Endothelial cell (in vitro differentiated cells): ENCODE measurements at regions not wholly inside any gene's neighbourhood (a gene's known extent, or its start where the extent isn't known, plus 50 kb on each side); places are given as distances from the start of the nearest gene placed in this dataset.

Experiments
- DNase-seq: peaks from one replicate; pipeline ENCODE4 v3.0.0; 2021; ENCODE audit warnings: low spot score
- H3K27ac Mint-ChIP-seq: one replicate; pipeline ENCODE4 v1.8.0; 2021; ENCODE audit warnings: mixed read lengths, inconsistent platforms; ENCODE audit not compliant: unreplicated experiment
- H3K27me3 Mint-ChIP-seq: one replicate; pipeline ENCODE4 v1.8.0; 2021; ENCODE audit warnings: mild to moderate bottlenecking, moderate library complexity, mixed read lengths, inconsistent platforms; ENCODE audit not compliant: unreplicated experiment
- H3K36me3 Mint-ChIP-seq: one replicate; pipeline ENCODE4 v1.8.0; 2021; ENCODE audit warnings: mild to moderate bottlenecking, low read depth, mixed read lengths, inconsistent platforms; ENCODE audit not compliant: unreplicated experiment
- H3K4me1 Mint-ChIP-seq: one replicate; pipeline ENCODE4 v1.8.0; 2021; ENCODE audit warnings: mild to moderate bottlenecking, mixed read lengths, inconsistent platforms; ENCODE audit not compliant: unreplicated experiment
- H3K4me3 Mint-ChIP-seq: one replicate; pipeline ENCODE4 v1.8.0; 2021; ENCODE audit warnings: mild to moderate bottlenecking, mixed read lengths, inconsistent platforms; ENCODE audit not compliant: unreplicated experiment
- H3K9me3 Mint-ChIP-seq: one replicate; pipeline ENCODE4 v1.8.0; 2021; ENCODE audit warnings: mixed read lengths, inconsistent platforms; ENCODE audit not compliant: unreplicated experiment
- TF ChIP-seq, protein P1 (sequence below): fragments of 200-600 bp; sonication (generic); IDR thresholded peaks from one replicate; pipeline ENCODE4 v1.5.0; 2021; ENCODE audit warnings: antibody characterized with exemption; ENCODE audit not compliant: unreplicated experiment

DNA sequence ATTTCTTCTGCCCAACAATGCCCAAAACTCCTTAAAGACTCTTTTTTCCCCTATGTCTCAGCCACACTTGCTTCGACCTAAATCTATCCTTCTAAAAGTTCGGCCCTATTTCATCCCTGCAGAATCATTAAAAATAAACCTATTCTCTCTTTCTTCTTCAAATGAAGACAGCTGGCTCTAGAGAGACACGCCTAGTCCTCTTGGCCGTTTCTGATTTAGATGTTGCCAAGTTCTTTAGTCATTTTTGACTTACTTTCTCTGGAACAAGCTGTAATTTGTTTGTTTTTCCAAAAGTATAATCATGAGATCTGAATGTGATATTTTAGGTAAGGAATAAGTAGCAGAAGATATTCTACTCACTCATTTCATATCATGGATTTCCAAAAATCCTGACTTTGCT is 211.6 kb downstream of the CENPC start:
- no peaks in the 10 kb centered on the region for H3K36me3 Mint-ChIP-seq
- no peak overlapping the region for H3K4me3 Mint-ChIP-seq
- H3K27me3 Mint-ChIP-seq, result no peaks in the 10 kb centered on the region
- TF ChIP-seq, protein P1, sequence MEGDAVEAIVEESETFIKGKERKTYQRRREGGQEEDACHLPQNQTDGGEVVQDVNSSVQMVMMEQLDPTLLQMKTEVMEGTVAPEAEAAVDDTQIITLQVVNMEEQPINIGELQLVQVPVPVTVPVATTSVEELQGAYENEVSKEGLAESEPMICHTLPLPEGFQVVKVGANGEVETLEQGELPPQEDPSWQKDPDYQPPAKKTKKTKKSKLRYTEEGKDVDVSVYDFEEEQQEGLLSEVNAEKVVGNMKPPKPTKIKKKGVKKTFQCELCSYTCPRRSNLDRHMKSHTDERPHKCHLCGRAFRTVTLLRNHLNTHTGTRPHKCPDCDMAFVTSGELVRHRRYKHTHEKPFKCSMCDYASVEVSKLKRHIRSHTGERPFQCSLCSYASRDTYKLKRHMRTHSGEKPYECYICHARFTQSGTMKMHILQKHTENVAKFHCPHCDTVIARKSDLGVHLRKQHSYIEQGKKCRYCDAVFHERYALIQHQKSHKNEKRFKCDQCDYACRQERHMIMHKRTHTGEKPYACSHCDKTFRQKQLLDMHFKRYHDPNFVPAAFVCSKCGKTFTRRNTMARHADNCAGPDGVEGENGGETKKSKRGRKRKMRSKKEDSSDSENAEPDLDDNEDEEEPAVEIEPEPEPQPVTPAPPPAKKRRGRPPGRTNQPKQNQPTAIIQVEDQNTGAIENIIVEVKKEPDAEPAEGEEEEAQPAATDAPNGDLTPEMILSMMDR, result no peak
- H3K9me3 Mint-ChIP-seq, result no peaks in the 10 kb centered on the region
- H3K27ac Mint-ChIP-seq, result no peak overlapping the region
- DNase-seq, result no peak
- no peaks in the 10 kb centered on the region for H3K4me1 Mint-ChIP-seq

- Mint-ChIP-seq H3K4me3 (no peak overlapping the region), H3K9me3 (no peaks in the 10 kb centered on the region), H3K4me1 (no peaks in the 10 kb centered on the region), H3K36me3 (no peaks in the 10 kb centered on the region), H3K27me3 (no peaks in the 10 kb centered on the region), H3K27ac (no peak overlapping the region)
- DNase-seq, result peak; percentile 20
- TF ChIP-seq, protein P1, result peak; percentile 77
Measured at GRCh38 chr4:67332627-67333026, 212.7 kb downstream of the CENPC start.

- no peaks in the 10 kb centered on the region for H3K27me3 Mint-ChIP-seq
- H3K4me1 Mint-ChIP-seq, result peaks cover 5% of the 10 kb centered on the region
- DNase-seq, result no peak
- H3K4me3 Mint-ChIP-seq, result no peak overlapping the region
- H3K9me3 Mint-ChIP-seq, result no peaks in the 10 kb centered on the region
- TF ChIP-seq, protein P1, result no peak
- H3K27ac Mint-ChIP-seq, result no peak overlapping the region
- H3K36me3 Mint-ChIP-seq, result no peaks in the 10 kb centered on the region
Measured at GRCh38 chr4:67328393-67328792, 216.9 kb downstream of the CENPC start.

GRCh38 chr4:67328018-67328278 is 217.4 kb downstream of the CENPC start:
- H3K36me3 Mint-ChIP-seq, result no peaks in the 10 kb centered on the region
- no peak overlapping the region for H3K4me3 Mint-ChIP-seq
- H3K27ac Mint-ChIP-seq, result no peak overlapping the region
- TF ChIP-seq, protein P1, result no peak
- H3K9me3 Mint-ChIP-seq, result no peaks in the 10 kb centered on the region
- DNase-seq, result no peak
- H3K27me3 Mint-ChIP-seq, result no peaks in the 10 kb centered on the region
- H3K4me1 Mint-ChIP-seq, result peaks cover 5% of the 10 kb centered on the region

GRCh38 chr4:67327245-67328017 is 217.9 kb downstream of the CENPC start:
- Mint-ChIP-seq H3K4me1 (peaks cover 5% of the 10 kb centered on the region), H3K9me3 (no peaks in the 10 kb centered on the region), H3K4me3 (no peak overlapping the region), H3K27me3 (no peaks in the 10 kb centered on the region), H3K27ac (no peak overlapping the region), H3K36me3 (no peaks in the 10 kb centered on the region)
- peak; percentile 70 for DNase-seq
- TF ChIP-seq, protein P1, result peak; percentile 91
